RWPE2 (cell line): ENCODE measurements at regions not wholly inside any gene's neighbourhood (a gene's known extent, or its start where the extent isn't known, plus 50 kb on each side); places are given as distances from the start of the nearest gene placed in this dataset.

Experiments used
- ATAC-seq: fragments of 200-7000 bp; cut with Tn5 transposase; 3 replicates; pipeline ENCODE4 v1.9.1; 2021; ENCODE audit warnings: low read depth
- DNase-seq: peaks from one replicate; pipeline ENCODE4 v3.0.0-alpha.2; 2020; ENCODE audit warnings: low spot score
- H3K27ac ChIP-seq: fragments of 450-650 bp; 2 replicates; pipeline ENCODE4 v1.5.1; 2017; ENCODE audit warnings: mild to moderate bottlenecking; ENCODE audit not compliant: poor library complexity, severe bottlenecking
- H3K27me3 ChIP-seq: fragments of 250-450 bp; sonication (Bioruptor Pico); 2 replicates; pipeline ENCODE4 v1.5.1; 2021; ENCODE audit warnings: mild to moderate bottlenecking, moderate library complexity; ENCODE audit not compliant: insufficient read depth, poor library complexity, severe bottlenecking
- H3K36me3 ChIP-seq: fragments of 250-450 bp; sonication (Bioruptor Pico); 2 replicates; pipeline ENCODE4 v1.5.1; 2020; ENCODE audit warnings: low read depth, mild to moderate bottlenecking, moderate library complexity
- H3K4me1 ChIP-seq: fragments of 250-450 bp; sonication (Bioruptor Pico); 2 replicates; pipeline ENCODE4 v1.5.1; 2021; ENCODE audit warnings: mild to moderate bottlenecking, moderate library complexity; ENCODE audit not compliant: insufficient read depth, poor library complexity, severe bottlenecking
- H3K4me3 ChIP-seq: fragments of 250-450 bp; sonication (Bioruptor Pico); 2 replicates; pipeline ENCODE4 v1.5.1; 2021; ENCODE audit warnings: mild to moderate bottlenecking, moderate library complexity; ENCODE audit not compliant: severe bottlenecking
- H3K9me3 ChIP-seq: fragments of 250-450 bp; sonication (Bioruptor Pico); 2 replicates; pipeline ENCODE4 v1.5.1; 2021; ENCODE audit warnings: mild to moderate bottlenecking, moderate library complexity; ENCODE audit not compliant: severe bottlenecking
- TF ChIP-seq, protein P1 (sequence below): fragments of 450-650 bp; IDR thresholded peaks from one replicate; pipeline ENCODE4 v1.5.1; 2017; ENCODE audit warnings: mild to moderate bottlenecking, moderate library complexity; ENCODE audit not compliant: poor library complexity, severe bottlenecking

DNA sequence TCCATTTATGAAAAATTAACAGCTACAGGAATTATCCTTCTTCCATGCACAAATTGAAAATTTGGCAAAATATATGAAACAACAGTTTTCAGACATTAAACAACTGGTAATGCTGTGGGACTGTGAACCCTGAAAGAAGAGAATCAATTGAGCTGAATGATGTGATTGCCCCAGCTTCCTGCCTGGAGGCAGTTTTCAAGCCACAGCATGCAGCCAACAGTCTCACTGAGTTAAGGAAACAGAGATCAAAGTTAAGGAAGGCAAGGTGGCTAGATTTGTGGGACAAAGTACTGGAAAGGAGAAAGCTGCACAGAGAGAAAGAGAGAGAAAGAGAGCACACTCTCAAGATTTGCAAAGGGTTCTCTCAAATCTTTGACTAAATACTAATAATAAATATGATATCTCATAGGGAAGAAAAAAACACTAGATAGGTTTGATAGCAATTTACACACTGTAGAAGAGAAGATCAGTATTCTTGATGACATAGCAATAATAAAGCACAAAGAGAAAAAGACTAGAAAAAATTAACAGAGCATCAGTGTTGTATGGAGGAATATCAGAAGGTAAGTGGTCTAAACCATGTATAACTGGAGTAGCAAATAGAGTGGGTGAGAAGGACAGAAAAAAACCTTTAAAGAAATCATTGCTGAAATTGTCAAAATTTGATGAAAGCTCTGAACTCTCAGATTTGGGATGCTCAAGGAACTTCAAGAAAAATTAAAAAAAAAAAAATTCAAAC lies 70.1 kb upstream of the CNKSR3 start:
- ATAC-seq = no peak
- no peak for DNase-seq
- TF ChIP-seq, protein P1, sequence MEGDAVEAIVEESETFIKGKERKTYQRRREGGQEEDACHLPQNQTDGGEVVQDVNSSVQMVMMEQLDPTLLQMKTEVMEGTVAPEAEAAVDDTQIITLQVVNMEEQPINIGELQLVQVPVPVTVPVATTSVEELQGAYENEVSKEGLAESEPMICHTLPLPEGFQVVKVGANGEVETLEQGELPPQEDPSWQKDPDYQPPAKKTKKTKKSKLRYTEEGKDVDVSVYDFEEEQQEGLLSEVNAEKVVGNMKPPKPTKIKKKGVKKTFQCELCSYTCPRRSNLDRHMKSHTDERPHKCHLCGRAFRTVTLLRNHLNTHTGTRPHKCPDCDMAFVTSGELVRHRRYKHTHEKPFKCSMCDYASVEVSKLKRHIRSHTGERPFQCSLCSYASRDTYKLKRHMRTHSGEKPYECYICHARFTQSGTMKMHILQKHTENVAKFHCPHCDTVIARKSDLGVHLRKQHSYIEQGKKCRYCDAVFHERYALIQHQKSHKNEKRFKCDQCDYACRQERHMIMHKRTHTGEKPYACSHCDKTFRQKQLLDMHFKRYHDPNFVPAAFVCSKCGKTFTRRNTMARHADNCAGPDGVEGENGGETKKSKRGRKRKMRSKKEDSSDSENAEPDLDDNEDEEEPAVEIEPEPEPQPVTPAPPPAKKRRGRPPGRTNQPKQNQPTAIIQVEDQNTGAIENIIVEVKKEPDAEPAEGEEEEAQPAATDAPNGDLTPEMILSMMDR = no peak
- Histone ChIP-seq H3K4me3 (no peak overlapping the region), H3K27me3 (no peaks in the 10 kb centered on the region), H3K9me3 (peaks cover 2% of the 10 kb centered on the region), H3K27ac (no peak overlapping the region), H3K36me3 (no peaks in the 10 kb centered on the region), H3K4me1 (peaks cover 12% of the 10 kb centered on the region)

DNA sequence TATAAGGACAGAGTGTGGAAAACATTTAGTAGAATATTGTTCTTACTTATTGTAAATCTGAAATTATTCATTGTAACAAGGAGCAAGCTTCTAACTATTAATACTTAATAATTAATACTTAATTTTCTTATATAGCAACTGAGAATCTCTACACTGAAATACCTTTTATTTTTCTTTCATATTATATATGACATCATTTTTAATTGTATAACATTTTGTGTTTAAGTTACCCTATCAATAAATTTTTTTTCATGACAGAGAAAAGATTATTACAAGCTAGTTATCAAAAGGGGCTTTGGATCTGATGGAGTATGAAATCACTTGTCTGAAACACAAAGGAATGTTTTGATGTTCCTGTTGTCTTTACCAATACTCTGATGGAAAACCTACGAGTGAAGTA lies 72.2 kb upstream of the CNKSR3 start:
- Histone ChIP-seq H3K36me3 (no peaks in the 10 kb centered on the region), H3K4me3 (no peak overlapping the region), H3K4me1 (peaks cover 12% of the 10 kb centered on the region), H3K27ac (no peak overlapping the region), H3K9me3 (peaks cover 2% of the 10 kb centered on the region), H3K27me3 (no peaks in the 10 kb centered on the region)
- no peak for DNase-seq
- ATAC-seq = no peak
- TF ChIP-seq, protein P1 = no peak

DNA sequence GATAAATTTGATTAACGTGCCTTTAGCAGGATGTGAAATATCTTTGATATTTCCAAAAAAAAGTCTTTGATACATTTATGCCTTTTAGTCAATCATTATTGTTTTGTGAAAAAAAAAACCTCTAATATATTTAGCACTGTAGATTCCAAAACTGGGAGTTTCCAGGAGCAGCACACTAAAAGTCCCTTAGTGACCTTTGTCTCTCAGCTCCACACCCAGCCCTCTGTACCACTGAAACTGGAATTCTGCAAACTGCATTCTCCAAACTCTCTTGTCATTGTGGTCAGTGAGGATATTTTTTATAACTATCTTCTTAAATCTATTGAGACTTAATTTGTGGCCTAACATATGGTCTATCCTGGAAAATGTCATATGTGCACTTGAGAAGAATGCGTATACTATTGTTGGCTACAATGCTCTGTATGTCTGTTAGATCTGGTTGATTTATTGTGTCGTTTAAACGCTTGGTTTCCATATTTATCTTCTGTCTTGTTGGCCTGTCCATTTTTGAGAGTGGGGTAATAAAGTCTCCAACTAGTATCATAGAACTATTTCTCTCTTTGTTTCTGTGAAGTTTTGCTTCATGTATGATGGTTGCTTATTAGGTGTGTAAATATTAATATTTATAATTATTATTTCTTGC lies 73.2 kb upstream of the CNKSR3 start:
- ATAC-seq (no peak), DNase-seq (no peak)
- Histone ChIP-seq H3K36me3 (no peaks in the 10 kb centered on the region), H3K27ac (no peak overlapping the region), H3K9me3 (peaks cover 2% of the 10 kb centered on the region), H3K27me3 (no peaks in the 10 kb centered on the region), H3K4me3 (no peak overlapping the region), H3K4me1 (peaks cover 12% of the 10 kb centered on the region)
- TF ChIP-seq, protein P1 = no peak

DNA sequence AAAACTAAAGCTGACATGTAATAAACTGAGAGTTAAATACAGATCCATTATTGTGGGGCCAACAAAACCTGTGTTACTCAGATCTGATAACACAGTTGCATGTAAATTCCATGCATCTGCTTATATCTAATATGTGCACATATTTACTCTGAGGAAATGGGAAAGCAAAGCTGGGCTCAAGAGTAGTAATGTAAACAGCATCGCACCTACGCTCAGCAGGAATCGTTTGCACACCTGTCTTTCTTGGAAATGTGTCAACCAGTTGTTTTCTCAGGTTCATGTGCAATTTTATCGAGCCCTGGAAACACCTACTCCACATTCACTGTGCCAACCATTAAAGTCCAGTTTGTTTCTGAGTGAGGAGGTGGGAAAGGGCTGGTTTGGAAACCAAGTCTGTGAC lies 80.3 kb upstream of the CNKSR3 start:
- TF ChIP-seq, protein P1 = no peak
- no peak for ATAC-seq
- no peaks in the 10 kb centered on the region for H3K27me3 ChIP-seq
- H3K4me1 ChIP-seq = peaks cover 2% of the 10 kb centered on the region
- no peaks in the 10 kb centered on the region for H3K9me3 ChIP-seq
- H3K36me3 ChIP-seq = no peaks in the 10 kb centered on the region
- DNase-seq = no peak
- no peak overlapping the region for H3K27ac ChIP-seq
- H3K4me3 ChIP-seq = no peak overlapping the region

DNA sequence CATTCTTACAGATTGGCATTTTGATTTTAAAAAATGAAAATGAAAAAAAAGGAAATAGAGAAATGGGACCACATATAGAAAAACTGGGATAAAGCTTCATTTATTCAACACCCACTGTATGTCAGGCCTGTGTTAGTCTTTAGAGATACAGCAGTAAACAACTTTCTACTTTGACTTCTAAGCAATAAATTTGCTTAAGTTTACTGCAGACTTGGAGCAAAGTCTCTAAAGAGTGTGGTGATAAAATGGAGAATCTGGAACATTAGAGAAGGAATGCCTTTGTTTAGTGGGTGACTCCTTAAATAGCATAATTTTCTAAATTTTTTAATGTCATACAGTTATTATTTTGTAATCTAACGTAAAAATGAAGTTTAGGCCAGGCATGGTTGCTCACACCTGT lies 80.7 kb upstream of the CNKSR3 start:
- H3K4me3 ChIP-seq = no peak overlapping the region
- no peaks in the 10 kb centered on the region for H3K36me3 ChIP-seq
- TF ChIP-seq, protein P1 = no peak
- no peak for ATAC-seq
- H3K27ac ChIP-seq = no peak overlapping the region
- DNase-seq = no peak
- H3K27me3 ChIP-seq = no peaks in the 10 kb centered on the region
- H3K4me1 ChIP-seq = peaks cover 2% of the 10 kb centered on the region
- H3K9me3 ChIP-seq = no peaks in the 10 kb centered on the region
